HG03066 (cell line): ENCODE measurements at regions not wholly inside any gene's neighbourhood (a gene's known extent, or its start where the extent isn't known, plus 50 kb on each side); places are given as distances from the start of the nearest gene placed in this dataset.
"Not testable (repeated sequence)": the region's sequence is repeated elsewhere in the genome, so short reads cannot be mapped to it uniquely, and the experiment has no call there.

ENCODE experiments used
- ATAC-seq: cut with Tn5 transposase; IDR thresholded peaks from one replicate; pipeline ENCODE4 v1.9.1; 2021; ENCODE audit warnings: low read depth; ENCODE audit not compliant: unreplicated experiment

DNA sequence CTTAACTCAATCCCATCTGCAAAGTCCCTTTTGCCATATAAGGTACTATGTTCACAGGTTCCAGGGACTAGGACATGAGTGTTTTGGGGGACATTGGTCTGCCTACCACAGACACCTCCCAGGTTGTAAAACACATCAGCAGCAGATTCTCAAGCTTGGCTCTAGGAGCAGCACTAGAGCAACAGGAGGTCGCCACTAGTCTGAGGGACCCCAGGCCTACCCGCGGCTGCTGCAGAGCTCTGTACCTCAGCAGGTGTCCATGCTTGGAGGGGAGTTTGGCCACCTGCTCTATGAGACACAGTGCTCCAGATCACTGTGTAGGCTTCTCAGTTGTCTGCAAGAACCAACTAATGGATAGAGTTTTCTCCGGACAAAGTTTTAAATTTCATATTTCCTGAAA lies 262.2 kb upstream of the ARRDC3 start:
- ATAC-seq, result no peak

DNA sequence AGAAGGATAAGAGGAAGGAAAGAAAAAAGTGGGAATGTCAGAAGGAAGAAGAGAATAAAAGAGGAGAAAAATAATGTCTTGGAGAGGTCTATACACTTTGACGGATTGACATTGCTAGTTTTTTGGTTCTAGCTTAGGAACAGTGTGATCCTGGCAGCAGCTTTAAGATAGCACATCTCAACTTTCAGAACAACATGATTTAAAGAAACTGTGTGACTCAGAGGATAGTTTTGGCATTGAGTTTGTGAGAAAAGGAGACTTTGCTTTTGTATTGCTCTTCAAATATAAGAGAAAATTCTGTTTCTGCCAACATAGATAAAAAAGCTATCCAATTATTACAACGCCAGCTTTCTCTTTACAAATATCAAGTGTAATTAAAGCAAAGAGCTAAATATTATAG lies 260.7 kb upstream of the ARRDC3 start:
- ATAC-seq, result no peak

DNA sequence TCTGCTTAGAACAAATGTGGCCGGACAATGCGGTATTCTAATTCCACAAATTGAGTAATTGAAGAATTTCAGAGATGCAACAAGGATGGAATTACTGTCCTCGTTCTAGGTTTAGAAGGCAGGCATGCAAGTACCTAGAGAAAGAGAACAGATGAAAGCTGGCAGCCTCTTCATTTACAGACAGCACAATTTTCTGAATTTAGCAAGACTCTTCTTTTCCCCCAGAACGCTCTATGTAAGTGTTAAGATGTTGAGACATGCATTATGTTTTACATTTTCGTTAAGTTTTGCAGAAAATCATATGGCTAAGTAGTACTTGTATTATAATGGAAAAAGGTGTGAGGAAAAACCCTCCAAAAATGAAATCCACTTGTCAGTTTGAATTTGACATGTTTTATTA lies 259.5 kb upstream of the ARRDC3 start:
- ATAC-seq, result no peak

GRCh38 chr5:91641730-91642350 lies 258.7 kb upstream of the ARRDC3 start:
- peak; percentile 55 for ATAC-seq

DNA sequence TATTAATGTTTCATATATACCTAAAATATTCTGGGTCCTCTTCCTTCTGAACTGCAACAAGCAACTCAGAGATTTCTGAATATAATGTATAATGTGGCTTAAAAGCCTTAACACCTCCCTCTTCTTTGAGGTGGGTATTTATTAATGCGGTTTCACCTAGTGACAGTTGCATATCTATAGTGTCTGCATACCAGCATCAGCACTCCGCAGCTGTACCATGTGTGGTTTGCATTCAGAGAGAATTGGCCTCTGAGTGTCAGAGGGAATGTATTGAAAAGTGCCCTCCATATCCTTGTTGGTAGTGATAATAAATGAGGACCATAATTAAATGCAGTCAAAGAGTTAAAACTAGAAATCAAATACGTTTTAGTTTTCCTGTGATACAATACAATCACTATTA lies 256.6 kb upstream of the ARRDC3 start:
- no peak for ATAC-seq

DNA sequence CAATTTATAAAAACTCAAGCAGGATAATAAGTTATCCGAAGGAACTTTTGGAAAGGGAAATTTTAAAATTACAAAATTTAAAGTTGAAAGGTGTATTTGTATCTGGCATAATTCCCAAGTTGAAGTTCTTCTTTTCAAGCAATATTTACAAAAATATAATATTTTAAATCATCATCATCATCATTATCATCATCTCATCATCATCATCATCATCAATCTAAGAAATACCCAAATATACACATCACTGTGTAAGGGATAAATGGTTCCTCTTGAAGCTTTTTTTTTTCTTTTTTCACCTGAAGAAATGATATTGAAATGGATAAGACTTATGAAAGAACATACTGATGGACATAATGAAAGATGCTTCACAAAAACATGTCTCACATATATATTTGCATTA lies 254.9 kb upstream of the ARRDC3 start:
- ATAC-seq, result no peak

DNA sequence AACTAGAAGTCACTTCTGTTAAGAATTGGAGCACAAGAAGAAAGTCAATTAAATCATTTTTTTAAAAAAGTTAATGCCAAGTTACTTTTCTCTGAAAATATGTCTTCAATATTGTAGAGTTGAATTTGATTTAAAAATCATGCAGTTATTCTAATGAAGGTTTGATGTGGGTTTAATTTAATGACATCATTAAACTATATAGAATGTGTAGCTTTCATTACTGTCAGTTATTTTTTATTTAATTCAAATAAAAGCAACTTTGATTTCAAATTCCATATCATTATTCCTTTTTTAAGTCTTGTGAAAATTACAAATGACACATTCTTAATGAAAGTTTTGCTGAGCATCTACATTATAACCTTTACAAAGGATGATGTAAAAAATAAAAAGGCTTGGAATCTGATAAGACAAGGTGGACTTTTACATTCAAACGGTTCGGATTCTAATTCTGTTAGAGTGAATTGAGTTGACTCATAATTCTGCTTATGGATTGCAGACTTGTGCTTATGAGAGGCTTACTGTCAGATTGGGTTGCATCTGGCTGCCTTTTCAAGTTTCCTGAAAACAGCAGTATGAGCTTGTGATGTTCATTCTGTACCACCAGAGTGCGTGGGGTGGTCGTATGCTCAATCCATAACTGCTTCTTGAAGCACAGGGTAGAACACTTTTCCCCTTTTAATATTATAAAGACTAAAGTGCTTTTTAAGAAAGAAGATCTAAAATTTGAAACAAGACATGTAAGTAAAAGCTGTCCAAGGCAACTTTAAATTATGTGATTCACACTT lies 253.0 kb upstream of the ARRDC3 start:
- ATAC-seq, result no peak

DNA sequence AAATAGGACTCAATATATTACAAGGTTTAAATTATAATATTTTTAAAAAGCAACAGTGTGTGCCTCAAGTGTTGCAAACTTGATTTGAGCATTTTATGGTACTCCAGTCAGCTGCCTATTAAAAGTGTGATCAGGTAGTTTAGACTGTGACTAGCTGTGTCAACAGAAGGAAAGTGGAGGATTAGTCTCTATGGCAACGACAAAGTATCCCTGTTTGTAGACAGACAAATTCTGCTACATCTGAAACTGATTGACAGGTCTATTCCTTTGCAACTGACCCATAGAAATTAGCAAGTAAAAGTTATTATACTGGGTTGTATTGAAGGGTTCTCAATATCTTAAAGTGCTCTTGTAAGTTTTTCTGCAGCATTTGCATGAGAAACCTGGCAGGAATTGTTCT lies 249.8 kb upstream of the ARRDC3 start:
- no peak for ATAC-seq

- no peak for ATAC-seq
These were observed 228.6 kb upstream of the ARRDC3 start for GRCh38 chr5:91611746-91612145.

- no peak for ATAC-seq
These were observed 224.6 kb upstream of the ARRDC3 start for GRCh38 chr5:91607675-91608074.

DNA sequence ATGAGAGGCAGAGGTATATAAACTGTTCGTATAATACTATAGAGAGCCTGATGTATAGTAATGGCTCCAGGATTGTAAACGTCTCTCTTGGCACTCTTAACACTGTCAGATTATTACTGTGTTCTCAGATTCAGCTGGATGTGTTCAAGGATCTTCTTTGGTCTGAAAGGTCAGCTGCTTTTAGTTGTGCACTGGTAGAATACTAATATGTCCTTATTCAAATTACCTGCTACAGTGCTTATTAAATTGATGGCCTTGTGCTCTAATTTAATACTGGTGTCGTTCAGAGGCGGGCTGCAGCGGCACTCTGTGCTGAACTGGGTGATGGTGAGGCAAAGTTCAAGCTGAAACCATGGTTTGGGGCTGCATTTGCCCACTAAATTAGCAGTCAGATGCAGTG lies 216.7 kb upstream of the ARRDC3 start:
- no peak for ATAC-seq

GRCh38 chr5:91598216-91598615 lies 215.1 kb upstream of the ARRDC3 start:
- no peak for ATAC-seq

DNA sequence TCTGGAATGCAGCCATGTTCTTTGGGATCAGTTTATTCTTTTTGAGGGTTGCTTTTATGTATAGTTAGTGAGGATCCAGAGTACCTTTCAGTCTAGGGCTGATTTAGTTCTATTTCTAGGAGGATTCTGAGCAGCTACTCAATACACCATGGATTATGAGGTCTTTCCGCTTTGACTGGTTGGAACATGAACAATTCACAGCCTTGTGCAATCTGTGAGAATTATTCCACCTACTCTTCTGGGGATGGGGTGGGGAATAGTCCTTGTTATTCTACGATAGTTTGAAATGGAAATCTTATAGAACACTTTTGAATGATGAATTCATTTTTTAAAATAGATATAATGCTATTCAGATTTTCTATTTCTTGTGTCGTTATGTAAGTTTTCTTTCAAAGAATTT lies 212.3 kb upstream of the ARRDC3 start:
- no peak for ATAC-seq

GRCh38 chr5:91591076-91591475 lies 208.0 kb upstream of the ARRDC3 start:
- no peak for ATAC-seq

GRCh38 chr5:91586232-91586631 lies 203.1 kb upstream of the ARRDC3 start:
- ATAC-seq, result no peak

- ATAC-seq, result no peak
These were observed 201.2 kb upstream of the ARRDC3 start for GRCh38 chr5:91584352-91584751.

- not testable (repeated sequence) for ATAC-seq
These were observed 182.9 kb upstream of the ARRDC3 start for GRCh38 chr5:91566012-91566411.

DNA sequence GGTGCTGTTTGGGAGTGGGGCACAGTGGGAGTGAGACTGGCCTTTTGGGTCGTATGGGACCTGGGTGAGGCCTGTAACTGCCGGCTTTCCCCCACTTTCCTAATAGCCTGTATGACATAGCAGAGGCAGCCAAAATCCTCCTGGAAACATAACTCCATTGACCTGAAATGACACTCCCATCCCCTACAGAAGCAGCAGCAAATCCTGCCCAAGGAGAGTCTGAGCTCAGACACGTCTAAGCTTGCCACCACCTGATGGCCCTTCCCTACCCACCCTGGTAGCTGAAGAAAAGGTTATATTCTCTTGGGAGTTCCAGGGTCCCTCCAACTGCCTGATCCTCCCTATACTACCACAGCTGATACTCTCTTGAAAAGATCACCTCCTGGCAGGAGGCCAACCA lies 179.8 kb upstream of the ARRDC3 start:
- ATAC-seq, result no peak

DNA sequence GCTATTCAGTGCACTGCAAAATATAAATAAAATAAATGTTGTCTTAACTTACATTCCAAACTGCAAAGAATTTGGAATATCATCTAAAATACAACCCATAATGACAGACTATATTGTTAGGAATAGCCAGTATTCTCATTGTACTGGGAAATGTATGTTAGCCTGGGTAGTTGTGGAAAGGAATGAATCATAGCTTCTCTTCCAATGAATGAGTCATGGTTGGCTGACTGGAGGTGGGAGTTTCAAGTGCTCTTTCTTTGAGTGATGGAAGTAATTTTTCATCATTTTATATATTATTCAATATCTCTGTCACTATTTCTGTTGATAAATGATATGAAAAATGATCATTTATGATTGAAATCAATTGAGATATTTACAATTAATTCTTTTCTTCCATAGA lies 158.6 kb upstream of the ARRDC3 start:
- ATAC-seq, result no peak

DNA sequence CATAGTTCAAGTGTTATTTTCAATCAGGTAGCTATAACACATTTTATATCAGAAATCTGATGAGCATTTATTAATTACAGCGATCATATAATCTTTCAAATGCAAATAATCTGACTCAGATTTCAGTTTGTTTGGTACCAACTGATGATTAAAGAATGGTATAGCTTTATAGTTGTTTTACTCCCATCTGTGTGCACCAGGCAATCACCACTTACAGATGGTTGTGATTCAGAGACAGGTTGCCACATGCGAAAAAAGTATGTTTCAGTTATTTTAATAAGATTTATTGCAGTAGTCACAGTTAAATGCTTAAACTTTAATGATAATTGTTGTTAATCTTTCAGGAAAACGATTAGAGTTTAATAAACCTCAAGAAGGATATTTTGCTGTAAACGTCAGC lies 155.1 kb upstream of the ARRDC3 start:
- no peak for ATAC-seq

- no peak for ATAC-seq
These were observed 152.4 kb upstream of the ARRDC3 start for GRCh38 chr5:91535499-91535898.

DNA sequence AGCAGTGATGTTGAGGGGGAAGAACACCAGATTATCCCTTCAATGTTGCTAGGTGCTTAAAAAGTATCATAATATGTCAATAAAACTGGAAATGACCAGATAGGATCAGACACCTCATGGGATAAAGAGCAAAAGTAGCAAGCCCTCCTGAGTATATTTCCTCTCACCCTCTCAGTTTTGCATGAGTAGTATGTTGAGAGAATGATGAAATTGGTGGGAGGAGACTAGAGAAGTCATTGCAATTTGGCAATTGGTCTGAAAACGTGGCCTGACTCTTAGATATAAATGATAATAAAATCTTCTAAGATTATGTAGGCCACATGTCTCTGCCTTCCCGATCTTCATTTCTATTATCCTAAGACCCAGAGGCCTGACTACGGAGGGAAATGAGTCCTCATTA lies 151.2 kb upstream of the ARRDC3 start:
- no peak for ATAC-seq
